Erythroblast (primary cell): ENCODE measurements at regions not wholly inside any gene's neighbourhood (a gene's known extent, or its start where the extent isn't known, plus 50 kb on each side); places are given as distances from the start of the nearest gene placed in this dataset.

Experiments
- DNase-seq, 2 experiments: peaks; one replicate each; lab custom pipeline; 2025; lab: John Stamatoyannopoulos, UW
- GATA1 ChIP-seq: IDR thresholded peaks from 2 replicates; pipeline ENCODE4 v1.6.1; 2011; ENCODE audit warnings: low read depth, mild to moderate bottlenecking, control low read depth, low read length, moderate library complexity
- POLR2A ChIP-seq: IDR thresholded peaks from 2 replicates; pipeline ENCODE4 v1.6.1; 2011; ENCODE audit warnings: mild to moderate bottlenecking, low read length

- TF ChIP-seq GATA1 = no peak
- no peak for TF ChIP-seq POLR2A
- DNase-seq = no peak
Measured at GRCh38 chr4:64479338-64479737, 70.1 kb upstream of the TECRL start.

GRCh38 chr4:64477127-64477526 lies 67.9 kb upstream of the TECRL start:
- DNase-seq = no peak
- TF ChIP-seq POLR2A = no peak
- TF ChIP-seq GATA1 = no peak

- no peak for DNase-seq
- TF ChIP-seq POLR2A (no peak), GATA1 (no peak)
Measured at GRCh38 chr4:64465263-64465662, 56.0 kb upstream of the TECRL start.

GRCh38 chr4:64464581-64464980 lies 55.3 kb upstream of the TECRL start:
- TF ChIP-seq POLR2A = no peak

More at GRCh38 chr4:64464581-64464980, 55.3 kb upstream of the TECRL start:
- no peak for DNase-seq
